GM19395 (cell line): ENCODE measurements at regions not wholly inside any gene's neighbourhood (a gene's known extent, or its start where the extent isn't known, plus 50 kb on each side); places are given as distances from the start of the nearest gene placed in this dataset.

Experiments
- ATAC-seq: cut with Tn5 transposase; IDR thresholded peaks from one replicate; pipeline ENCODE4 v1.9.1; 2021; ENCODE audit warnings: mild to moderate bottlenecking, moderate library complexity; ENCODE audit not compliant: unreplicated experiment

DNA sequence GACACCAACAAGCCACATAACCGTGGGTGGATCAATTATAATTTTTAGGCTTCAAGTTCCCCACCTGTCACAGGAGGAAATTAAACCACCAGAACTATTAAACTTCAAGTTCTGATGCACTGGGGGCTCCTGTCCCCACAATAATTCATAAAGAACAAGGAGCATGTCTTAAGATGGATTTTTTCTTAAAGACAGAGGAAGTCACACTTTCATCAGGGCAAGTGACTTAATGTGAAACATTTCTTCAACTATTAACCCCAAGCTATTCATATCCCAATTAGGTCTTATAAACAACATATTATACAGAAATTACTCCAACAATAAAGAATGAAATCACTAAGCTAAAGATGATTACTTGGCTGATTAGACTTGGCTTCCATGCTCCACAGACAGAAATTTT, 292.5 kb downstream of the ETAA1 start:
- ATAC-seq: no peak

- ATAC-seq: no peak
These were observed 297.3 kb downstream of the ETAA1 start for GRCh38 chr2:67694445-67694844.

DNA sequence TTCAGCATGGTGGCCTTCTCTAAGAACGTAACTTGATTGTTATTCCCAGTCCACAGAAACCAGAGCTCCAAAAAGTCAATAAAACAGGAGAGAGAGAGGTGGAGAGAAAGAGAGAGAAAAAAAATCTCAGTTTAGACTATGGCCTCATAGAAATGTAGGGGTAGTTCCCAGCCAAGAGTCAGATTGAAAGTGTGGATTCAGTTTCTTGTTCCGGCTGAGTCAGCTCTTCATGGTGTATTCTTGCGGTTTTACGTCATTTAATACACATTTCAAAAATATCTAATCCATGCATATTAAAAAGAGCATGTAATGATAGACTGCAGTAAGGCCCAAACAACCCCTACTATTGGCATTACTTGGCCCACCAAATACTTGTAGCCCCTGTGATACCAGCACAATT, 303.9 kb downstream of the ETAA1 start:
- ATAC-seq: no peak

- no peak for ATAC-seq
These were observed 305.2 kb downstream of the ETAA1 start for GRCh38 chr2:67702284-67702683.

- ATAC-seq: no peak
These were observed 305.8 kb downstream of the ETAA1 start for GRCh38 chr2:67702937-67703336.

- no peak for ATAC-seq
These were observed 308.9 kb downstream of the ETAA1 start for GRCh38 chr2:67706082-67706481.

DNA sequence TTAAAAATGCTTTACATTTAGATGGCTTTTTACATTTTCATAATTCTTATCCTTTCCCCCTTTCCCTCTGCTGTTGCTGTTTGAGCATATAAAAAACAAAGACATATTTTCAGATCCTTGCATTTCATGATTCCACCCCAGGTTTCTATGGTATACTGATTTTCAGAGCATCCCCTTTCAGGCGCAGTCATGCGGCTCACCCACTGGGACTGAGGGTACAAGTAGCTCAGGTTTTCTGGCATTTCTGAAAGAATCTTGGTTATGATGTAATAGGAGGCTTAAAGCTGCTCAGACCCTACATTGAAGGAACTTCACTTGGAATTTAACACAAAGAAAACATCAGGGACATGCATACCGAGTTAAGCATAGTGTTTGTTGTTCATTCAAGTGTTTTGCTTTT, 310.8 kb downstream of the ETAA1 start:
- ATAC-seq: no peak

DNA sequence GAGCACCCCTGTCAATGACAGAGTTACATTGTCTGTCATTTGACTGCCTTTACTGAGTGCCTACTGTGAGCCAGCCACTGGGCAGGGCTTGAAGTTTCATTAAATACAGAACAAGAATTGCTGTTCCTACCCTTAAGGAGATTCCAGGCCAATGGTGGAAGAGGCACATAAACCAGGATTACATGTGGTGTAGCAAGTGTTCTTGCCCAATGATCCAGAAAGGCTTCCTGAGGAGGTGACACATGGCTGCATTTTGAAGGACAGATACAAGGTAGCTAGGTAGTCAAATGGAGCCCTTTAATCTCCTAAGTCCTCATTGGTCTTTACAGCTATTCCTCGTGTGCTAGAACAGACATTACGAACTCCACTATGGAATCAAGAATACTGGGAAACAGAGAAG, 312.7 kb downstream of the ETAA1 start:
- no peak for ATAC-seq

DNA sequence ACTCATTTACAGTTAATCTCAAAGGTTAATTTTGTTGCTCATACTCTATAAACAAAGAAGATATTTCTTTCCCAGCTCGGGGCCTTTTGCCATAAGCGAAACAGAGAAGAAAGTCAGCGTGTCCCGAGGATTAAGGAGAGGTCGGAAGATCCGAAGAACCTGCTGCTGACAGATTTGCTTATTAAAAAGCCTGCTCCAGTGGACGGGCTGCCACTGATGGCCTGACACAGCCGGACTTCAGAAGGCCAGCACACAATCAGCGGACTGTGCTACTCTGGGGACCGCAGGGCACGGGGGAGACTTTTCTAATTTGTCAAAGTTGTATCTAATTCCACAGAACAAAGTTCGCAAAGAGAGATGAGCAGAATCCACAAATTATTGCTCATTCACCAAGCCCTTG, 315.4 kb downstream of the ETAA1 start:
- ATAC-seq: no peak

- ATAC-seq: no peak
These were observed 316.2 kb downstream of the ETAA1 start for GRCh38 chr2:67713376-67713775.

GRCh38 chr2:67716895-67717396, 319.8 kb downstream of the ETAA1 start:
- ATAC-seq: no peak

DNA sequence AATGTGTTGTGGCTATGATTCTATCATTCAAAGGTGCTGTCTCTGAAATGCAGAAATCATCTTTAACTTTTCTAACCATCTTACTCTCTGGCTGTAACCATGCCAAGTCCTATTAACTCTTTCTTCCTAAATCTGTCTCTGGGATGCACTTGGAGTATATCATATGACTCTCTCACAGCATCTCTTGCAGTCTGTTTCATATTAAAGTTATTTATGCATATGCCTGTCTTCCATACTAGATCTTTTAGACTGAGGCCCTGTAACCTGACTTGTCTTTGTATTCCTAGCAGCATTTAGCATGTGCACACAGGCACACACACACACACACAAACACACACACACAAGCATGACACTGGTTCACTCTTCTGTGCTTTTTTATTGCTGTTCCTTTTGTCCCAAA, 320.6 kb downstream of the ETAA1 start:
- ATAC-seq: no peak

DNA sequence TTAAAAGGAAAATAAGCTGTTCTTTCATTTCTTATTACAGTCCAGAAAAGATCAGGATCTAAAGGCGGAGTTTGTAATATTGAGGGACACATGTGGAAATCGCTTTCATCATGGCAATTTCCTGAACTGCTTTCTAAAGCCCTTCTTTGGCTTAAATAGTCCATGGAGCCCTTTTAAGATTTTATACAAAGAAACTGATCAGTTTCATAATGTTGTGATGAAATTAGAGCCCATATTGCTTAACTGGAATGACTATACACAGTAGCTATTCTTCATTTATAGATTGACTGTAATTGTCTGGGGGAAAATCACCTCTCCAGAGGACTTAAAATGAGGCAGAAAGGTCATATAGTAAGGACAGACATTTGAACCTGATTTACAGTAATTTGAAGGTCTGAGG, 322.2 kb downstream of the ETAA1 start:
- ATAC-seq: no peak

- no peak for ATAC-seq
These were observed 324.4 kb downstream of the ETAA1 start for GRCh38 chr2:67721516-67721915.

DNA sequence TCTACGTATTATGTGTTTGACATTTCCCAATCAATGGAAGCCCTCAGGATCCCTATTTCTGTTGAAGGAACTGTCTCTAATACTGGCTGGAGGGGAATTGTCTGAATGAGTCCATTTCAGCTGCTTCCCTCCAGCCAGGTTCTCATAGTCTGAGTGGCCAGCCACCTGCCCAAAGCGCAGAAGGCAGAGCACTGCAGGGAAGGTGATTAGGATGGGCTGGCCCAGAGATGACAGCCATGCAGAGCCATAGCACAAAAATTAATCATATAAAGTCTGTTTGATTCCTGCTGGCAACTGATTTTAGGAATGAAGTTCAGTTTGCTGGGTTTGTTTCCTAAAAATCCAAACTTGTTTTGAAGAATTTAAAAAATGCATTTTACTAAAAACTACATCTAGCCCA, 327.1 kb downstream of the ETAA1 start:
- ATAC-seq: no peak

- no peak for ATAC-seq
These were observed 328.6 kb downstream of the ETAA1 start for GRCh38 chr2:67725731-67726130.

GRCh38 chr2:67726416-67726815, 329.3 kb downstream of the ETAA1 start:
- ATAC-seq: no peak

- no peak for ATAC-seq
These were observed 330.0 kb downstream of the ETAA1 start for GRCh38 chr2:67727131-67727530.

- no peak for ATAC-seq
These were observed 330.5 kb downstream of the ETAA1 start for GRCh38 chr2:67727623-67728022.

DNA sequence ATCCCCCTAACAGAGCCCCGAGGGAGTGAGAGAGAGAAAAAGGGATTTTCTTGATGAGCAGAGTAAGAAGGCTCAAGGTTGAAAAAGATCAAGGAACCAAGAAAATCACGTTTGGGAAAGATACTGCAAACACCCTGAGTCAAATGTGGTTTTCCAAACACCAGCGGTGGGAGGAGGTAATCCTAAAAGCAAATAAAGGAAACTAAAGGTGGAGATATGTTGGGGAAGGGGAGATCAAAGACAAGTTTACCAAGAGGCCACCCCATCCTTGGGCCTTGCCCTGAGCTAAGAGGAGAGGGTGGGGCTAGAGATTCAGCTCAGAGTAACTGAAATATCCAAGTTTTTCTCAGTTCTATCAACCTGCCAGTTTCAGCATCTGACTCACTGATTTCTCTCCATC, 332.3 kb downstream of the ETAA1 start:
- no peak for ATAC-seq

GRCh38 chr2:67733517-67733916, 329.3 kb downstream of the C1D start:
- no peak for ATAC-seq

GRCh38 chr2:67752199-67752598, 310.6 kb downstream of the C1D start:
- no peak for ATAC-seq

- ATAC-seq: no peak
These were observed 309.8 kb downstream of the C1D start for GRCh38 chr2:67752969-67753368.
